Astrocyte of the cerebellum (primary cell): ENCODE measurements at regions not wholly inside any gene's neighbourhood (a gene's known extent, or its start where the extent isn't known, plus 50 kb on each side); places are given as distances from the start of the nearest gene placed in this dataset.

Experiments
- DNase-seq: peaks from one replicate; pipeline ENCODE4 v3.0.0-alpha.2; 2011; ENCODE audit warnings: low read depth
- H3K4me3 ChIP-seq: 2 replicates; pipeline ENCODE4 v1.5.1; 2011; ENCODE audit warnings: mild to moderate bottlenecking, low read depth, low read length, moderate library complexity
- in situ Hi-C: cut with HindIII; loops from 2 replicates; pipeline ENCODE4 v1.10.0; 2017; ENCODE audit warnings: low sequenced_read_pairs
- TF ChIP-seq, protein P1 (sequence below): IDR thresholded peaks from 2 replicates; pipeline ENCODE4 v1.5.1; 2012; ENCODE audit warnings: low read length, low read depth, moderate library complexity, mild to moderate bottlenecking; ENCODE audit errors: missing control alignments

DNA sequence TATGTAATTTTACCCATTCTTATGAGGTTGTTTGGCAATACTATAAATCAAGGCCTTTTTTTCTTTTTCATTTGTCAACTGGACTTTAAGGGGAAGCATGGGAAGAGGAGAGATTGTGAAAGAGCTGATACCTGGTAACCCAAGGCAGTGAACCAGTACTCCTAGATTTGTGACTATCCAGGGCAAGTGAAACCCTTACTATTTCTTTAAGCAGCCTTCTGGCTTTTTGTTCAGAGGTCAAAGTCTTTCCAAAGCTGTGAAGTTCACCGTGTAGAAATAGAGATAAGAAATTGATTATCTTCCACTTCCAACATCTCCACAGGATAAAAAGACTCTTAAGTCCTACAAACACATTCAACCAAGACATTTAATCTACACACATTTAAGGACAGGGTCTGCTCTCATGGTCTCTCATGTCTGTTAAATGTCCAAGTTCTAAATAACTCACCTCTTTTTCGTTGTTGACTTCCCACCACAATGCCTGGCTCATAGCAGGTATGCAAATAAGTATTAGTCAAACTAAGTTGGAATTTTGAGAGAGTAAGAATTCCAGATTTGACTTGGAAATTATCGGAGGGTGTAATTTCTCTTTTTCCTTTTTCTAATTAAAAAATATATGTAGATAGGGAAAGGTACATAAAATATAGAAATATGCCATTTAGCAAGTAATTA is 485.8 kb downstream of the STK39 start:
- no peak for DNase-seq
- H3K4me3 ChIP-seq = no peak overlapping the region
- in situ Hi-C loops = no loop called here
- TF ChIP-seq, protein P1, sequence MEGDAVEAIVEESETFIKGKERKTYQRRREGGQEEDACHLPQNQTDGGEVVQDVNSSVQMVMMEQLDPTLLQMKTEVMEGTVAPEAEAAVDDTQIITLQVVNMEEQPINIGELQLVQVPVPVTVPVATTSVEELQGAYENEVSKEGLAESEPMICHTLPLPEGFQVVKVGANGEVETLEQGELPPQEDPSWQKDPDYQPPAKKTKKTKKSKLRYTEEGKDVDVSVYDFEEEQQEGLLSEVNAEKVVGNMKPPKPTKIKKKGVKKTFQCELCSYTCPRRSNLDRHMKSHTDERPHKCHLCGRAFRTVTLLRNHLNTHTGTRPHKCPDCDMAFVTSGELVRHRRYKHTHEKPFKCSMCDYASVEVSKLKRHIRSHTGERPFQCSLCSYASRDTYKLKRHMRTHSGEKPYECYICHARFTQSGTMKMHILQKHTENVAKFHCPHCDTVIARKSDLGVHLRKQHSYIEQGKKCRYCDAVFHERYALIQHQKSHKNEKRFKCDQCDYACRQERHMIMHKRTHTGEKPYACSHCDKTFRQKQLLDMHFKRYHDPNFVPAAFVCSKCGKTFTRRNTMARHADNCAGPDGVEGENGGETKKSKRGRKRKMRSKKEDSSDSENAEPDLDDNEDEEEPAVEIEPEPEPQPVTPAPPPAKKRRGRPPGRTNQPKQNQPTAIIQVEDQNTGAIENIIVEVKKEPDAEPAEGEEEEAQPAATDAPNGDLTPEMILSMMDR = no peak

DNA sequence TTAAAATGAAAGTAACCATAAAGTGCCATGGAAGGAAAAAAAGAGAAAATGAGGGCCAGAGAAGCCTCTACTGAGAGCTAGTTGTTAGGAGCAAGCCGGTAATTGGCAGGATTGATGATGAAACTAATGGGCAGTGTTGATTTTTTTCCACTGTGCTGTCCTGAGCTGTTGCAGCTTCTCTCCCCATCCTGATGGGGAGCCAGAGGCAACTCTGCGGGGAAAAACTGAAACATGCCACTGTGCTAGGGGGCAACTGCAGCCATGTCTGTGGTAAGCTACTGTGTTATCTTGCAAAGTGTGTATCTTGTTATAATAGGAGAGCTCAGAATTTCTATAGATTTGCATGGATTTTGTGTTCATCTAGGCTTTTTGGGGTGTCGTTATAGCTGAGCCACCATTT is 487.9 kb downstream of the STK39 start:
- in situ Hi-C loops = no loop called here
- TF ChIP-seq, protein P1 = no peak
- no peak overlapping the region for H3K4me3 ChIP-seq
- DNase-seq = no peak

DNA sequence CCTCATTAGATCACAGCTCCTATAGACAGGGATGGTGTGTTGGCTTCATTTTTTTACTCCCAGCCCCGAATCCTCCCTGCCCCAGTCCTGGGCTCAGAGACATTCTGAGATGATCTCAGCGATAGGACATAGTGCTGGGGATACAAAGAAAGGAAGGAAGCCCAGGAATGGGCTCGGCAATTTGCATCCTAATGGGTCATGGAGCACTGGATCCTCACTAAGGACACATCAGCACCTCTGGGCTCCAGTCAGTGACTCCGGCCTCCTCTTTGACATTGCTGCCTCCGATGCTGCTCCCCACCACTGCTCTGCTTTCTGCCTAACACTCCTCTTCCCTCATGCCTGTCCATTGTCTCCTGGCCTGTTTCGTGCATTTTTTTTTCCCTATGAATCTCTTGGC is 489.1 kb downstream of the STK39 start:
- no peak for DNase-seq
- in situ Hi-C loops = no loop called here
- TF ChIP-seq, protein P1 = no peak
- H3K4me3 ChIP-seq = no peak overlapping the region

DNA sequence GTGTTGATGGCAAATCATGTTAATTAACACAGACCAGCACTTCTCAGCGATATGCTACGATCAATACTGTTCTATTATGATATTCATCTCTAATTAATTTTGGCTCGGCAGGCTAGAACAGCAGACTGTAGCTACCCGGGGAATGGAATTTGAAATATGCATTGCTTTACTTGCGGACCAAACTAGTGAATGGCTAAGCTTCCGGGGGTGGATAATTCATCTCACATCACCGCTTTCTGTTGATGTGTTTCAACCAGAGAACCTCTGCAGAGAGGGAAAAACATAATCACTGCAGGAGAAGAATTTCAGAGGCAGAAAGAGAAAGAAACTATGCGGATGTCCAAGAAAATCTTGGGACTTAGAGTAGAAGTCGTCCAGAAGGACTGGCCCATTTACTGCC is 490.9 kb downstream of the STK39 start:
- peak; percentile 67 for DNase-seq
- peak overlapping the region; percentile 2 for H3K4me3 ChIP-seq
- TF ChIP-seq, protein P1 = no peak
- in situ Hi-C loops = no loop called here

DNA sequence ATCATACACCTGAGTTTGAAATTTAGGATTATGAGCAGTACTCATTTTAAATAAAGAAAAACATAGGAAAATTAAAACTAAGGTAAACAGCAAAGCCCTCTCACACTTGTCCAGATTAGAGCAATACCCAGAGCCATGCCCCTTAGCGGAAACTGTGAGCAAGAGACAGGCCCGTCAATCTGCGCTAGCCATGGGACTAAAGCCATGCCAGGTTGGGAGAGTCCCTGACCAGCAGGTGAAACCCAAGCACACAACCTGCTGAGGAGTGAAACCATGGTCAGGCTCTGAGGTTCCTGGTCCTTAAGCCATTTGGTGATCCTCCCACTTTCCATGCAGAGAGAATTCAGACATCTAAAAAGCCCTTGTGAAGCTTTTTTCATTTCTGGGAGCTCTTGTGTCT is 494.3 kb downstream of the STK39 start:
- TF ChIP-seq, protein P1 = no peak
- in situ Hi-C loops = no loop called here
- no peak for DNase-seq
- no peak overlapping the region for H3K4me3 ChIP-seq

DNA sequence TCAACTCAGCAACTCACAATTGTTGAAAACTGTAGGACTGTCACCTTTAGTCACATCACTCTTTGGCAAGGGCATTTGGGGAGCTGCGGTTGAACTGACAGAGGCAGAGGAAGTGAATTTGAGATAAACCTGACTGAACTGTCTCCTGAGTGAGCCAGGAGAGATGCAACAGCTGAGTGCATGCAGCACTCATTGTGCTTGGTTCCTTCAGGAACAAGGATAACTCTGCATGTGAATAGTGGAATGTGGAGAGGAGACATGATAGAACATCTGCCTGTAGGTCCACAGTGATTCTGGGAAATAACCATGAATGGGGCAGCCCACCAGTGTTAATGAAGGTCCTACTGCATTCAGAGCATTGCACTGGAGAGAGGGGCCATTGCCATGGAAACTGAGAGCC is 494.7 kb downstream of the STK39 start:
- DNase-seq = no peak
- in situ Hi-C loops = no loop called here
- no peak overlapping the region for H3K4me3 ChIP-seq
- TF ChIP-seq, protein P1 = no peak
